Thymus (tissue), 11 donors: ENCODE measurements at regions not wholly inside any gene's neighbourhood (a gene's known extent, or its start where the extent isn't known, plus 50 kb on each side); places are given as distances from the start of the nearest gene placed in this dataset.

Source experiments
- DNase-seq, 9 donors: peaks; one replicate each; pipeline ENCODE4 v3.0.0-alpha.2; 2013; ENCODE audit warnings: low spot score in 9 of 9, low read depth in 6 of 9, missing footprints in 1 of 9
- H3K27ac ChIP-seq, 2 donors: one replicate each; pipeline ENCODE4 v1.5.1; 2013; ENCODE audit warnings: control low read depth in 1 of 2, low read depth in 1 of 2, low read length in 1 of 2, mild to moderate bottlenecking in 1 of 2, moderate library complexity in 1 of 2
- H3K27me3 ChIP-seq, 2 donors: one replicate each; pipeline ENCODE4 v1.5.1; 2013; ENCODE audit warnings: low read length in 1 of 2; ENCODE audit not compliant: control insufficient read depth in 2 of 2, insufficient read depth in 1 of 2
- H3K36me3 ChIP-seq, 2 donors: one replicate each; pipeline ENCODE4 v1.5.1; 2013; ENCODE audit warnings: low read length in 1 of 2, mild to moderate bottlenecking in 1 of 2, moderate library complexity in 1 of 2; ENCODE audit not compliant: control insufficient read depth in 2 of 2, insufficient read depth in 2 of 2
- H3K4me1 ChIP-seq, 2 donors: one replicate each; pipeline ENCODE4 v1.5.1; 2013; ENCODE audit warnings: low read length in 2 of 2; ENCODE audit not compliant: control insufficient read depth in 2 of 2, insufficient read depth in 2 of 2
- H3K4me3 ChIP-seq, 2 donors: one replicate each; pipeline ENCODE4 v1.5.1; 2013; ENCODE audit warnings: low read length in 2 of 2, control low read depth in 1 of 2, mild to moderate bottlenecking in 1 of 2
- H3K9me3 ChIP-seq, 2 donors: one replicate each; pipeline ENCODE4 v1.5.1; 2013; ENCODE audit warnings: low read length in 1 of 2, mild to moderate bottlenecking in 1 of 2; ENCODE audit not compliant: control insufficient read depth in 2 of 2, insufficient read depth in 1 of 2
- WGBS: extraction: QIAGEN DNeasy Blood & Tissue Kit; methylation state at CpG from one replicate; pipeline ENCODE4 v1.1.7; 2013; 5-methylcytosine and 5-hydroxymethylcytosine counted together
- donor health status: healthy.

- no peak overlapping the region for H3K27ac ChIP-seq
- H3K4me3 ChIP-seq, result no peak overlapping the region
- H3K27me3 ChIP-seq, result no peaks in the 10 kb centered on the region
- no peaks in the 10 kb centered on the region for H3K4me1 ChIP-seq
- H3K9me3 ChIP-seq, result no peaks in the 10 kb centered on the region
- DNase-seq, result no peak
- WGBS, result 90% methylated on average over 2 of the region's 2 CpGs
- H3K36me3 ChIP-seq, result no peaks in the 10 kb centered on the region
Observed at GRCh38 chr13:55538424-55538823, 1602.3 kb upstream of the PRR20A start.

- Histone ChIP-seq H3K9me3 (no peaks in the 10 kb centered on the region), H3K27me3 (no peaks in the 10 kb centered on the region), H3K27ac (no peak overlapping the region), H3K36me3 (no peaks in the 10 kb centered on the region), H3K4me3 (no peak overlapping the region), H3K4me1 (no peaks in the 10 kb centered on the region)
- no peak for DNase-seq
Observed at GRCh38 chr13:55543053-55543452, 1597.7 kb upstream of the PRR20A start.

GRCh38 chr13:55550624-55551023 lies 1590.1 kb upstream of the PRR20A start:
- Histone ChIP-seq H3K4me1 (no peaks in the 10 kb centered on the region), H3K4me3 (no peak overlapping the region)

GRCh38 chr13:55553701-55554100 lies 1587.0 kb upstream of the PRR20A start:
- Histone ChIP-seq H3K27me3 (no peaks in the 10 kb centered on the region), H3K4me1 (no peaks in the 10 kb centered on the region), H3K4me3 (no peak overlapping the region), H3K27ac (no peak overlapping the region), H3K9me3 (peaks cover 0 to 4% of the 10 kb centered on the region in 2 donors), H3K36me3 (no peaks in the 10 kb centered on the region)
- WGBS, result 96% methylated on average over 1 of the region's 1 CpG
- DNase-seq, result no peak

More at GRCh38 chr13:55550624-55551023, 1590.1 kb upstream of the PRR20A start:
- H3K27ac ChIP-seq, result no peak overlapping the region
- H3K36me3 ChIP-seq, result no peaks in the 10 kb centered on the region
- DNase-seq, result no peak
- peaks cover 0 to 4% of the 10 kb centered on the region in 2 donors for H3K9me3 ChIP-seq
- no peaks in the 10 kb centered on the region for H3K27me3 ChIP-seq

GRCh38 chr13:55554741-55555140 lies 1586.0 kb upstream of the PRR20A start:
- no peaks in the 10 kb centered on the region for H3K27me3 ChIP-seq
- H3K36me3 ChIP-seq, result no peaks in the 10 kb centered on the region
- 95% methylated on average over 1 of the region's 1 CpG for WGBS

GRCh38 chr13:55560331-55560730 lies 1580.4 kb upstream of the PRR20A start:
- DNase-seq, result no peak
- Histone ChIP-seq H3K27ac (no peak overlapping the region), H3K27me3 (no peaks in the 10 kb centered on the region), H3K36me3 (no peaks in the 10 kb centered on the region), H3K9me3 (no peaks in the 10 kb centered on the region), H3K4me1 (no peaks in the 10 kb centered on the region), H3K4me3 (no peak overlapping the region)

More at GRCh38 chr13:55554741-55555140, 1586.0 kb upstream of the PRR20A start:
- Histone ChIP-seq H3K4me1 (no peaks in the 10 kb centered on the region), H3K4me3 (no peak overlapping the region), H3K27ac (no peak overlapping the region), H3K9me3 (peaks cover 0 to 4% of the 10 kb centered on the region in 2 donors)
- no peak for DNase-seq

GRCh38 chr13:55563267-55563666 lies 1577.5 kb upstream of the PRR20A start:
- H3K27ac ChIP-seq, result no peak overlapping the region
- no peak for DNase-seq
- 68% methylated on average over 2 of the region's 2 CpGs for WGBS
- no peaks in the 10 kb centered on the region for H3K27me3 ChIP-seq
- no peak overlapping the region for H3K4me3 ChIP-seq
- H3K36me3 ChIP-seq, result no peaks in the 10 kb centered on the region
- H3K9me3 ChIP-seq, result no peaks in the 10 kb centered on the region
- H3K4me1 ChIP-seq, result no peaks in the 10 kb centered on the region

GRCh38 chr13:55566334-55566733 lies 1574.4 kb upstream of the PRR20A start:
- H3K9me3 ChIP-seq, result no peaks in the 10 kb centered on the region
- no peaks in the 10 kb centered on the region for H3K36me3 ChIP-seq
- H3K4me3 ChIP-seq, result no peak overlapping the region
- 90% methylated on average over 2 of the region's 2 CpGs for WGBS
- H3K4me1 ChIP-seq, result no peaks in the 10 kb centered on the region
- H3K27me3 ChIP-seq, result no peaks in the 10 kb centered on the region
- H3K27ac ChIP-seq, result no peak overlapping the region
- DNase-seq, result no peak

- H3K27me3 ChIP-seq, result no peaks in the 10 kb centered on the region
- no peak overlapping the region for H3K4me3 ChIP-seq
- H3K4me1 ChIP-seq, result no peaks in the 10 kb centered on the region
- H3K27ac ChIP-seq, result no peak overlapping the region
- no peaks in the 10 kb centered on the region for H3K36me3 ChIP-seq
- WGBS, result 93% methylated on average over 3 of the region's 3 CpGs
- DNase-seq, result no peak
- H3K9me3 ChIP-seq, result no peaks in the 10 kb centered on the region
Observed at GRCh38 chr13:55566779-55567178, 1573.9 kb upstream of the PRR20A start.
